ENCODE measurements at regions not wholly inside any gene's neighbourhood (a gene's known extent, or its start where the extent isn't known, plus 50 kb on each side); places are given as distances from the start of the nearest gene placed in this dataset.
"Not testable (repeated sequence)": the region's sequence is repeated elsewhere in the genome, so short reads cannot be mapped to it uniquely, and the experiment has no call there.

DNA sequence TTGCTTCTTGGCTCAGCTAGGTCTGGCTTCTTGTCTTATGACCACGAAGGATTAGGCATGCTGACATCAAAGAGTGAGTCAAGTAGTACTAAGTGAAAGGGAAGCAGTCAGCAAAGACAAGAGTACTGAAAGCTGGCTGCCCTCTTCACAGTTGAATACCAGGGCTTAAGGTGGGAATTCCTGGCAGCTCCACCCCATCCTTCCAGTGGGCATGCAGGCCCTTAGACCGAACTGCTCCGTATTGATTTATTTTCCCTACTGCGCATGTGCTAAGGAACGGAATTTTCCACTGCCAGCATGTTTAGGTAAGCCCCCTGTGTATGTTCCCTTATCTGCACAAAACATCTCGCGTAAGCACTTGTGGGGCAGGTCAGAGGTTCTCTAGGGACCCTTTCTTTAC, 2320.1 kb downstream of the ARAP2 start:
- no peak for DNase-seq

DNA sequence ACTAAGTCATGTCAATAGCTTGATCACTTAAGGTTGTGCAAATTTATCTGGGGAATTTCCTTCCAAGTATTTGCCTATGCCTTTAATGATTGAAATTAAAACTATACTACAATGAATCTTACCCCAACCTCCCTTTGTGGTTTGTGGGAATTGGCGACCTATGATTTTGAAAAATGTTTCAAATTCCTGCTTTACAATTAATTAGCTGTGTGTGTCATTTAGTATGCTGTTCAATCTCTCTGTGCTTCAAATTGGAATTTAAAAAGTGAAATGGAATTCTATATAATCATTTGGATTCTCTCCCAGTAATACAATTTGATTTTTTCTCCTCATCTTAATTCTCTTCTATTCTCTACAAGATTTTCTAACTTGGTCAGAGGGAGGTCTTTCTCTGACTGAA, 2319.5 kb downstream of the ARAP2 start:
- DNase-seq = no peak

DNA sequence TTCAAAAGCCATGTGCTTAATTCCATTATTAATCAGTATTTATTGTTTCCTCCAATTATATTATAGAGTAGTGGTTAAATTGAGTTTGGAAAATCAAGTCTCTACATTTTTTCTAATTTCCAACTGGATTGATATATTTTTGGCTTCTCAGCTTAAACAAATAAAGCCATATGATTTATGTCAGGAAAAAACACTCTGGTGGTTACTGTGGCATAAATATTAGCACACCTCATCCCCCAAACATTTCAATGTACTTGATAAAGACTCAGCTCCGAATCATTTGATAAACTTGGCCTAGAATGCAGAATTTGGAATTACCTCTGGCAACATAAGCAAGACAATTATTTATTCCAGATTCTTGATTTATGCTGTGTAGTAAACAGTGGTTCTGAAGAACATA, 2313.8 kb downstream of the ARAP2 start:
- DNase-seq = no peak

DNA sequence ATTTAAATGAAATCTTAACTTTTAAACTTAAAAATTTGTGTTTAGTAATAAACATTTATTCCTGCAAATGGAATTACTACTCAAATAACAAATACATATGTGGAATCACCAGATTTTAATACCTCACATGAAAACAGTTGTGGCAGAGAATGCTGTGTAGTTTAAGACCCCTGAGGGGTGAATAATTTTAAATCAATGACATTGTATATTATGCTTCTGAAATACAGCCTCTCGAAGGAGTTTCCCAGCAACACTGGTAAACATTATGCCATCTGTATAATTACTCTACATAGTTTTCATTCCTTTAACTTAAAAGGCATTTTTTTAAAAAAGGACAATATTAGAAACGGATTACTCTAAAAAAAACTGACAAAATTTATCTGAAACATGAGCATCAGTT, 2313.3 kb downstream of the ARAP2 start:
- DNase-seq = no peak

DNA sequence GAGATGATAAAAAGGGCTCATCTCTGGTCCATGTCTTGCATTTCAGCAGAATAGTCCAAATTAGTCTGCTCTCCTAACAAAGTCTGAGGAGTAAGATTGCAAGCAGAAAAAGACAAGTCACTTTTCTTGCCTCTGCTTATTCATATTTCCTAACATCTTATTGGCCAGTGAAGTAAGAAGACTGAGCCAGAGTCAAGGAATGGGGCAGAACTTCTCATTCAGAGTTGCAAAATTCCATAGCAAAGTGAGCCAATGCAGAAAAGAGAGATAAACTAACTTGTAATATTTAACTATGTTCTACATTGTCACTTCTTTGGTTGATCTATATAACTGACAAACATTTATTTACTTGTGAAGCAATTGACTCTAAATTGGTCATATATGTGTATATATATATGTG, 2304.0 kb downstream of the ARAP2 start:
- DNase-seq = no peak

DNA sequence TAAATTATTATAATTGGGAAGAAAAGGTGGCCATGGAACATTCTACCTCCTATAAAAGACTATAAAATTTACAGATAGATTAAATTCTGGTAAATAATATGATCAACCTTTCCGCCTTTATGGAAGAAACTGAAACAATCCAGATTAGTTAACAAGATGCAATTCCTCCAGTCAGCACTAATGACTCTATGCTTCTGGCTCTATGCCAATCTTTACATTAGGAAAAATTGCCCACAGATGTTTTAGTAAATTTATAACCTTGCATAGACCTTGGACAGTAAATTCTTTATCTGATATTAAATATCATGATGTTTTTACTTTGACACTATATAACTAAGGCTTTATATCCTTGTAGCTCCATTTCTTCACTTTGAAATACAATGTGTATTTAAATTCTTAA, 2302.5 kb downstream of the ARAP2 start:
- DNase-seq = no peak

DNA sequence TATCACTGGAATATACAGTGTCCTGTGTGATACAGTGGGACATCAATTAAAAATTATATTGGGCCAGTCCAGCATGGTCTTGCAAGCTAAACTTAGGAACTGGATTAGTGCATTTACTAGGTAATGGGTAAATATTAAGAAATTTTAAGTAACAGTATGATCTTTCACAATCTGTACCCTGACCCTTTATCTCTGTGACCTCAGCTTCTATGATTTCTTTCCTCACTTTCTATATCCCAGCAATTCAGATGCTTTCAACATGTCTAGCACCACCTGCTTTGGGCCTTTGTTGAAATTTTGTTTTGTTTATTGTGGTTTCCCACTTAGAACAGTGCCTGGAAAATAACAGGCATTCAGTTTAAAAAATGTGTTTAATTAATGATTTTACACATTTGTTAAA, 2295.4 kb downstream of the ARAP2 start:
- DNase-seq = no peak

DNA sequence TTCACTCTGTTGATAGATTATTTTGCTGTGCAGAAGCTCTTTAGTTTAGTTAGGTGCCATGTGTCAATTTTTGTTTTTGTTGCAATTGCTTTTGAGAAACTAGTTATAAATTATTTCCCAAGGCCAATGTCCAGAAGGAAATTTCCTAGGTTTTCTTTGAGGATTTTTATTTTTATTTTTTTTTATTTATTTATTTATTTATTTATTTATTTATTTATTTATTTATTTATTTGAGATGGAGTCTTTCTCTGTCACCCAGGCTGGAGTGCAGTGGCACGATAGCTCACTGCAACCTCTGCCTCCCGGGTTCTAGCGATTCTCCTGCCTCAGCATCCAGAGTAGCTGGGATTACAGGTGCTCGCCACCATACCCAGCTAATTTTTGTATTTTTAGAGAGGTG, 2290.5 kb downstream of the ARAP2 start:
- DNase-seq = not testable (repeated sequence)

DNA sequence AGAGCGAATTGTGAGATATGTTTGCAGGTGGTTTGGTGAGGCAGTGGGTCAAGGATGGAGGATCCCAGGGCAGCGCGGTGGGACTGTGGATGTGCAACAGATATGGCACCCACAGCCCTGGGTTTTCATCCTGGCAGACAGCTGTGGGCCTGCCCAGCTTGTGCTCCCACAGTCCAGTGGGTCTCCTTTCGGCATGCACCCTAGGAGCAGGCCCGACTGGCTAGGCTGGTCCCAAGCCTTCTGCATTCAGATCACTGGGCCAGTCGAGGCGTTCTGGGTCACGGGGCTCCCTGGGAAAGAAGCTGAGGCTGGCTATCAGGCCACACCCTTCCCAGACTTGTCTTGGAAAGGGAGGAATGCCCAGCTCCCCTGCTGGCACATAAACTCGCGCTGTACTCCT, 2289.6 kb downstream of the ARAP2 start:
- DNase-seq = no peak

DNA sequence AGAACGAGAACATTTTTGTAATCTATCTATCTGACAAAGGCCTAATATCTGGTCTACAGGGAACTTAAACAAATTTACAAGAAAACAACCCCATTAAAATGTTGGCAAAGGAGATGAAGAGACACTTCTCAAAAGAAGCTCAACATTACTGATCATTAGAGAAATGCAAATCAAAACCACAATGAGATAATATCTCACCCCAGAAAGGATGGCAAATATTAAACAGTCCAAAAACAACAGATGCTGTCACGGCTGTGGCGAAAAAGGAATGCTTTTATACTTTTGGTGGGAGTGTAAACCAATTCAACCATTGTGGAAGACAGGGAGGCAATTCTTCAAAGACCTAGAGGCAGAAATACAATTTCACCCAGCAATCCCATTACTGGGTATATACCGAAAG, 2284.8 kb downstream of the ARAP2 start:
- DNase-seq = no peak

DNA sequence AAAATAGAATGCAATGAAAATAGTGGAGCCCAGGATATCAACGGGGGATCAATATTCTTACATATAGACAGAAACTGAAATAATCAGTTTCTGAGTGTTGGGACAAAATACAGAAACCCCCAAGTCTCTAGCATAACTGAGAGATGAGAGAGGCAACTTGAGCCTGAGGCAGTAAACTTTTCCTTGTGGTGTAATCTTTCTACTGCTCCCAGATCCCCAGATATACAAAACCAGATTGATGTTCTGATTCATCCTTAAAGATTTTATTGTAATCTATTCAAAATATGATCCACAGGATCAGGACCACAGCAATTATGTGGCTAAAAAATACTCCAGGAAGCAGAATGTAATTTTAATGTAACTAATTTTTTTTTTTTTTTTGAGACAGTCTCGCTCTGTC, 2282.6 kb downstream of the ARAP2 start:
- no peak for DNase-seq

DNA sequence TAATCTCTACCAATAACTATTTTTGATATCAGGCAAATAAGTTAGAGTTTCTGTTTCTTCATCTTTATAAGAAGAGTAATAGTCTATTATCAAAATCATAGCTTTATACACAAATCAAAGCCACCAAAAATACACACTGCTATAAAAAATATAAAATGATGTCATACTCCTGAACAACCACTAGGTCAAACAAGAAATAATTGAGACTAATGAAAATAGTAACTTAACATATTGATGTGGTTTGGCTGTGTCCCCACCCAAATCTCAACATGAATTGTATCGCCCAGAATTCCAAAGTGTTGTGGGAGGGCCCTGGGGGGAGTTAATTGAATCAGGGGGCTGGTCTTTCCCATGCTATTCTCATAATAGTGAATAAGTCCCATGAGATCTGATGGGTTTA, 2277.5 kb downstream of the ARAP2 start:
- no peak for DNase-seq

DNA sequence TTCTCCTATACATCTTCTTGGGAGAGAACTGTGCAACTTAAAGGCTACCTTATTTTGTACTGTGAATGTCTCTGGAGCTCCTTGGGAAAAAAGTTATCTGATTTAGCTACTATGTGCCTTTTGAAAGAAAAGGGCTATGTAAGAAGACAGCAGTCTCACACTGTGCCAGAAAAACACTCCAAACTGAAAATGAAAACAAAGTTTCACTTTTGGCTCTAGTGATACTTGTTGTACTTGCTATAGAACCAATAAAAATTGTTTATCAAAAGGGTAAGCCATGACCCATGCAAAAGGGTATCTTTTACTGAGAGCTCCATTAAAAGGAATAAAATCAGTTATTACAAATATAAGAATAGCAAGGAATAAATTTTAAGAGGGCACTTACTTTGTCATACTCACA, 2270.0 kb downstream of the ARAP2 start:
- no peak for DNase-seq

DNA sequence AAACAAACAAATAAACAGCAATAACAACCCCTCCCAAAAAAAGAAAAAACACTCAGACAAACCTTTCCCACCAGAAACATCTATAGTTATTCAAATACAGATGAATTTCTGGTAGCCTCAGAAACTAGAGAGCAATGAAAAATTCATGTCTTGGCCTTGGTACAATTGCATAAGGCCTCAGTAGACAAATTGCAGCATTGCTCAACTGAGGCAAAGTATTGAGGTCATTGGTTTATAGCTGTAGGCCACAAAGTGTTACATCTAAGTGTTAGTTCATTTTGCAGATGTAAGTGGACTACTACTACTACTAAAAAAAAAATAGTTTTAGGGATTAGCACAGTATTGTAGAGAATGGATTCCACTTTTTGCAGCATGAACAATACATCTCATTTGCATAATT, 2268.3 kb downstream of the ARAP2 start:
- no peak for DNase-seq

DNA sequence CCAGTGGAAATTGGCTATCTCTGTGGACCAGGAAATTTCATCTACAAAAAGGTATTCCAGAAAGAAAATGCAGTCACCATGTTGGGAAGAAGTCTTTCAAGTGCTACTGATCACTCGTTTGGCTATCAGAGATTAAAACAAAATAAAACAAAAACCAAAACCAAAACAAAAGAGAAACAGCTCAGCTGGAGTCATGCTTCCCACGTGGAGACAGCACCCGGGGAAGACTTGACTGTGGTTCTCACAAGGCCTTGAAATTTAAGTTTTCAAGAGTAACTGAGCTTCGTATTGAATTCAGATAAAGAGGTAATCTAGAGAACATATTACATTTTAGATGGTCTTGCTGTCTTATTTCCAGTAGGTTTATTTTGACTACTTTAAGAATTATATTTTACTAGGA, 2264.5 kb downstream of the ARAP2 start:
- not testable (repeated sequence) for DNase-seq

DNA sequence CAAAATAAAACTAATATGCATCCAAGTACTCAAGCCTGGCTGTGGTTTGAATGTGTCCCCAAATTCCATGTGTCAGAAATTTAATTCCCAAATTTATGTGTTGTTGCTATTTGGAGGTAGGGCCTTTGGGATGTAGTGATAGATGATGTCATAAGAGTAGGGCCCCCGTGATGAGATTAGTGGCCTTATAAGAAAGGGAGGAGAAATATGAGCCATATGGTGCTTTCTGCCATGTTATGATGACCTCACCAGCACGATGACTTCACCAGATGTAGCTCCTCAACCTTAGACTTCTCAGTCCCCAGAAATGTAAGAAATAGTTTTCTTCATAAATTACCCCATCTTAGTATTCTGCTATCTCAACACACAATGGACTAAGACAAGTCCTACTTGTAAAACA, 2264.0 kb downstream of the ARAP2 start:
- DNase-seq = no peak

DNA sequence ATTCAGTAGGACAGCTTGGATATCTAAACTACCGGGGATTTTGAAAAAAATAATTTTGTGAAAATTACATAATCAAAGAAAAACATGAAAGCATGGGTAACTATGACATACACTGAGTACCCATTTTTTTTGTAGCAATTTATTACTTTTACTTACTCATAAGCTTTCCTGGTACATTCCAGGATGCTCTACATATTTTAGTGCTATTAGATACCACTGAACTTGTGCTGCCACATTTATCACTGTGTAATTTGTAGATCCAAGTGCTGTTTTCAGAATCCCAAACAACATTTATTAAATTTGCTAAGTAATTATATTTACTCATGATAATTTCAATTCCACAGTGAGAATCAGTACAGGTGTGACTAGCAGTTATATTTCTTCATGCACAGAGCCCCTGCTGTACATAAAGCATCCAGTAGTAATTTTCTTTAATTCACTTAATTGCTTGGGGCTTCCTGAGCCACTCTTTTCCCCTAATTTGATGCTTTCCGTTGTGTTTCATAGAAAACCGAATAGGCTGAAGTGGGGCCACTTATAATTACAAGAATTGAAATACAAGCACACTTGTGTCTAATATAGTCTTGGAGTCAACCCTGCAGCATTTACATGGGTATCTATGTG, 2254.4 kb downstream of the ARAP2 start:
- no peak for DNase-seq

DNA sequence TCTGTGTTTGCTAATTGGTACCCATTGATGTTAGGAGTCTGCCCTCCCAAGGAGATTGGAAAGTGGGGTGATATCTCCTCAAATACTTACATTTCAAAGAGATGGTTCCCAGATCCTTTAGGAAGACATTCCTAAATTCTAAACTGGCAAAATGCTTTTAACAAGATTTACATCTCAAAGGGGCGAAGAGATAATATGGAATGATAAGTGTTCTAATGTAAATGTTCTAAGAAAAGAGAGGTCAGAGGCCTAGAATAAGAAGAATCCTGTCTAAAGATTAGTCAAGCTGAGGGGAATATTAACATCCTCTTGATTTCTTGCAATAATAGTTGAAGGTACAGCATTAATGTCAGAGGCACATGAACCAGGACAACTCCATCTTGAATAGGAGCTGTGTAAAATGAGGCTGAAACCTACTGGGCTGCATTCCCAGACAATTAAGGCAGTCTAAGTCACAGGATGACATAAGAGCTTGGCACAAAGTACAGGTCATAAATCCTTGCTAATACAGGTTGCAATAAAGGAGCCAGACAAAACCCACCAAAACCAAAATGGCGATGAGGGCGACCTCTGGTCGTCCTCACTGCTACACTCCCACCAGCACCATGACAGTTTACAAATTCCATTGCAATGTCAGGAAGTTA, 2248.1 kb downstream of the ARAP2 start:
- DNase-seq = no peak

DNA sequence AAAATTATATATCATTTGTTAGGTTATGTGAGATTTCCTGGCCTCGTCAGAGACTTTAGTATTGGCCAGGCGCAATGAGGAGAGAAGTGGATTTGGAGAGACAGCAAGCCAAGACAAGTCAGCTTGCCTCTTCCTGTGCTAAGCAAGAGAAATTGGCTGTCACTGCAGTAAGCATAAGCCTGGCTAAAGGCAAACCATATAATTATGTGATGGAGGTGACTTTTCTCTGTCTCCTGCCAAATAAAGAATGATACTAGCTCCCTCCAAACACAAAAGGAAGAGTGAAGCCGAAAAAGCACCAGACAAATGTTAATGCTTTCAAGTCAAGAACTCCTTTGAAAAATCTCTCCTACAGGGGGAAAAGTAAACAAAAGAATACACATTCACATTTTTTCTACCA, 2246.0 kb downstream of the ARAP2 start:
- DNase-seq = no peak

DNA sequence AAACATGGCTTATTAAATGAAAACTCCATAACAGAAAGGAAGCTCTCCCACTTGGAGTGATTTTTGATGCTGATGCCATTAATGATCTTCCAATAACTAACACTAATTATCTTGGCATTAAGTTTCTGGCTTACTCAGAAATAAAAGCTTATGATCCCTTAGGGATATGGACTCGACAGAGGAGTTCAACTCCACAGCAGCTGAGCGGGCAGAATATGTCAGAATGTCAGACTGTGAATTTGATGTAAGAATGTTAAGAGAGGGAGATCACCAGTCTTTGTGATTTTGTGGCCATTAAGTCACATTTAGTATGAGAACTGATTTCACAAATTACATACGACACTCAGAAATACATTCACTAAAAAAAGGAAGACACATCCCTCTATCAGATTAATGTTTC, 2244.0 kb downstream of the ARAP2 start:
- no peak for DNase-seq

DNA sequence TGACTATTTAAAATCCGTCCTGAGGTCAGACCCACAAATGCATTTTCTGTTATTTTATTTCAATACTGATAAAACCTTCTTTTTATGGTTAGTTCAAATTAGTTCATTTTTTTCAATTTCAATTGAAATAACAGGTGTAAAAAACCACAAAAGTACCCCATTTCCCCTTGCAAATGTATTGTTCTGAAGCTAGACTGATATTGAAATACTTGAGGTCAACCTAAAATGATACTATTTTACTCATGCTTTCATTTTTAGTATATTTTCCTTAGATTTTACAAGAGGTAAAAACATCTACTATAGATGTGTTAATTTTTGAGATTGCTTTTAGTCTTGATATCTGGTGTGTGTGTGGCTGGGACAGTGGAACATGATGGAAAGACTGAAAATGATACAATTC, 2237.8 kb downstream of the ARAP2 start:
- DNase-seq = not testable (repeated sequence)

DNA sequence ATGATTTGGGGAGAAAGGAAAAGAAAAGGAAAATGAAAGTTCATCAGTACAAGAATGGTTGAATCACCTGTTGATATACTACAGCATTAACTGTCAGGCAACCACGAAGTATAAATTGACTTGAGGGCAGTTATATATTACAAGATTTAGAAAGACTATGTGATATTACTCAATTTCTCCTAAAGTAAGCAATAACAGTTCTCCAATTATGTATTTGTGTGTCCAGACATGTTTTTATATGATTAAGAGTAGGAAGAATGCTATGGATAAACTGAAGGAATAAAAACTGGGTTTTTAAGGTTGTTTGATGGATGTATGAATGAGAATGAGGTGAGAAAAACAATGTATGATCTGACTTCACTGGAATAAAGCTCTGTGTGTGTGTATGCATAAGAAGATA, 2234.4 kb downstream of the ARAP2 start:
- DNase-seq = no peak

DNA sequence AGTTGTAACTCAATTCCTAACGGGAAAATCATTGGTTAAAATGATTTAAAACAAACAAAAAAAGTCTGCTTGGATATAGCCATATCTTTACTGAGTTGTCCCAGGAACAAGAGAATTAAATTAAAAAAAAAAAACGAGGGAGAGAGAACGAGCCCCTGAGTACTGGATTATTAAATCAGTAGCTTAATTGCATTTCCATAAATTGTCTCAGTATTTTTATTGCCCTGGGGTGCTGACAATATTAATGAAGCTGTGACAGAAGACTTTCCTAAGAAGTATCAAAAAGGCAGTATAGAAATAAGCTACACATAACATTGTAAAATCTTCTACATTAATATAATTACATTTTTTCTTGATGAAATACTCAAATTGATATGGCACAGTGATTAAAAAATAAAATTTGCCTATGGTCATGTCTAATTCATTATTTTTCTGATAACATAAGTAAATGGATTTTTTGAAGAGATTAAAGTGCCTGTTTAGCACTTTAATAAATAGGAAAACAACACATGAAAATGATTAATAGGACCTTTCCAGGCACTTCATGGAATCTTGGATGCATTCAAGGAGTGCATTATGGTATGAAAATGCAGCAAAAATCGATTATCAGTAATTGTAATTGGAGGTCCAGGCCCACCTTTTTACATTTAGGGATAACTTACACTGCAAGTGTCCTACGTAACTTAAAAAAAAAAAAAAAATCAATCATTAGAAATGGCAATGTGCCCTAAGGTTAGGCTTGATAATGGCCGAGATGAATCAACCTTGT, 2233.4 kb downstream of the ARAP2 start:
- DNase-seq = no peak

DNA sequence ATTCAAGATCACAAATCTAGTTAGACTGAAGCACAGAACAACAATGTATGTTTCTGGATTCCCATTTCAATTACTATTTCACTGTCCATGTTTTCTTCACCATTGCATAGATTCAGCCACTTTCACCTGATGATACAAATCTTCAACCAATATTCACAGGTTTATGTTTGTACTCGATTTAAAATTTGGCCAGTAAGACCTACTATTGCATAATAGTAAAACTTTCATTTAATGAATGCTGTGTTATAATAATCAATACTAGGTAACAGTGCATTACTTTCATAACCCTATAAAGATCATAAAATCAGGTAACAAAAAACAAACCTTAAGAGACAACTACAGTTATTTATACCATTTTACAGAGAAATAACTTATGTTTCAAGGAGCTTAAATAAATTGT, 2209.1 kb downstream of the ARAP2 start:
- no peak for DNase-seq

DNA sequence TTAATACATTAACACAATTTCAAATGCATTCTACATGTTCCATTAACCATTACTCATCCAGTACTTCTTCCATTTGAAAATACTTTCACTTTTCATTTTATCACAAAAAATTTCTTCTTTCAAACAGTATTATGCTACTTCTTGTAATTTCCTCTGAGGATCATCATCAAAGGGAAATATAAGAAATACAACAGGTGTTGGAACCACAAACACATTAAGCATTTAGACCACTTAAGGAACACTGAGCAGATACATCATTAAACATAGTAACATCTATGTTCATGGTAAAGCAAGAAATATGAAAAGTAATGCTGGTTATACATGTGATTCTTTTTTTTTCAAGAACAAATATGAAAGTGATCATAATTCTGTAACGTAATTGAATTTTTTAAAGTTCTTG, 2207.0 kb downstream of the ARAP2 start:
- no peak for DNase-seq

Data from GOT3 (cell line).